Fibroblast of lung (primary cell): ENCODE measurements at regions not wholly inside any gene's neighbourhood (a gene's known extent, or its start where the extent isn't known, plus 50 kb on each side); places are given as distances from the start of the nearest gene placed in this dataset.
A peak's percentile ranks its signal among the peaks of the same experiment; 100 is the strongest.

ENCODE experiments used
- DNase-seq, 2 donors: peaks; one replicate each; pipeline versions ENCODE4 v3.0.0 to v3.0.0-alpha.2; 2010; ENCODE audit warnings: low read depth in 2 of 2
- H2AFZ ChIP-seq: 2 replicates; pipeline ENCODE4 v1.5.1; 2012; ENCODE audit warnings: low read length, control low read depth, inconsistent platforms
- H3K27ac ChIP-seq: 2 replicates; pipeline ENCODE4 v1.5.1; 2011; ENCODE audit warnings: low read length, control low read depth; ENCODE audit not compliant: insufficient read depth
- H3K27me3 ChIP-seq: 2 replicates; pipeline ENCODE4 v1.5.1; 2011; ENCODE audit warnings: mild to moderate bottlenecking, low read length; ENCODE audit not compliant: control insufficient read depth, insufficient read depth
- H3K36me3 ChIP-seq: 2 replicates; pipeline ENCODE4 v1.5.1; 2011; ENCODE audit warnings: low read length; ENCODE audit not compliant: control insufficient read depth, insufficient read depth
- H3K4me1 ChIP-seq: 2 replicates; pipeline ENCODE4 v1.5.1; 2011; ENCODE audit warnings: low read length; ENCODE audit not compliant: control insufficient read depth, insufficient read depth; ENCODE audit errors: extremely low read depth
- H3K4me2 ChIP-seq: 2 replicates; pipeline ENCODE4 v1.5.1; 2011; ENCODE audit warnings: low read length, control low read depth; ENCODE audit not compliant: insufficient read depth; ENCODE audit errors: extremely low read depth
- H3K4me3 ChIP-seq, 4 experiments: fragments of 200-600 bp in 1 of 4; sonication (generic) in 1 of 4; replicated peaks in 1 of 4; 2 replicates each; pipeline ENCODE4 v1.5.1; 2011 to 2016; ENCODE audit warnings: low read length in 4 of 4, low read depth in 3 of 4, mild to moderate bottlenecking in 3 of 4, control low read depth in 2 of 4, inconsistent platforms in 1 of 4, mixed read lengths in 1 of 4; ENCODE audit not compliant: insufficient read depth in 1 of 4; ENCODE audit errors: control extremely low read depth in 1 of 4
- H3K79me2 ChIP-seq: 2 replicates; pipeline ENCODE4 v1.5.1; 2012; ENCODE audit warnings: mild to moderate bottlenecking, low read length, inconsistent platforms; ENCODE audit not compliant: control insufficient read depth, insufficient read depth
- H3K9ac ChIP-seq: 2 replicates; pipeline ENCODE4 v1.5.1; 2011; ENCODE audit warnings: mild to moderate bottlenecking, low read length, control low read depth; ENCODE audit not compliant: insufficient read depth
- H3K9me3 ChIP-seq: 2 replicates; pipeline ENCODE4 v1.5.1; 2012; ENCODE audit warnings: low read depth, low read length; ENCODE audit not compliant: control insufficient read depth, insufficient read depth
- H4K20me1 ChIP-seq: 2 replicates; pipeline ENCODE4 v1.5.1; 2011; ENCODE audit warnings: low read length; ENCODE audit not compliant: control insufficient read depth, insufficient read depth; ENCODE audit errors: extremely low read depth
- EZH2 ChIP-seq: IDR thresholded peaks from 2 replicates; pipeline ENCODE4 v1.5.1; 2012; ENCODE audit warnings: low read length, control low read depth, mild to moderate bottlenecking; ENCODE audit errors: missing control alignments
- TF ChIP-seq, protein P1 (sequence below), 2 donors: IDR thresholded peaks in 1 of 2; conservative IDR thresholded peaks in 1 of 2; 1 replicate in 1 of 2; 2 replicates in 1 of 2; pipeline ENCODE4 v1.5.1; 2011 to 2012; ENCODE audit warnings: low read length in 2 of 2, control low read depth in 1 of 2, inconsistent platforms in 1 of 2, low read depth in 1 of 2, mild to moderate bottlenecking in 1 of 2

DNA sequence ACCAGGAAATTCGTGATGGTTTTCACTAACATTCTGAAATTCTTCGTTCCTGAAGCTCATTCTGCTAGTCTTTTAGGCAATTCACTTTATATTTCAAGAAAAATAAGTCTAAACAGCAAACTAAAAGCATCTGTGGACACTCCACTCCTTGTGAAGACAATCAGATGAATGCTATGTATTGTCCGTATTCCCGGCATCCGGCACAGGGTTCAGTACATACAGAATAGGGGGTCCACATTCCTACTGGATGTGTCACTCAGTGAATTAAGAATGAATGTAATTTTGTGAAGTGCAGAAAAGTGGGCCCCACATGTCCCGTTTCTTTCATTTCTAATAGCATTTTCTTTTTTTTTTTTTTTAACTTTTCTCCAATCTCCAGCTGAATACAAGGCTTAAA is 241.3 kb downstream of the GRIN2B start:
- no peaks in the 10 kb centered on the region for H3K27me3 ChIP-seq
- TF ChIP-seq, protein P1, sequence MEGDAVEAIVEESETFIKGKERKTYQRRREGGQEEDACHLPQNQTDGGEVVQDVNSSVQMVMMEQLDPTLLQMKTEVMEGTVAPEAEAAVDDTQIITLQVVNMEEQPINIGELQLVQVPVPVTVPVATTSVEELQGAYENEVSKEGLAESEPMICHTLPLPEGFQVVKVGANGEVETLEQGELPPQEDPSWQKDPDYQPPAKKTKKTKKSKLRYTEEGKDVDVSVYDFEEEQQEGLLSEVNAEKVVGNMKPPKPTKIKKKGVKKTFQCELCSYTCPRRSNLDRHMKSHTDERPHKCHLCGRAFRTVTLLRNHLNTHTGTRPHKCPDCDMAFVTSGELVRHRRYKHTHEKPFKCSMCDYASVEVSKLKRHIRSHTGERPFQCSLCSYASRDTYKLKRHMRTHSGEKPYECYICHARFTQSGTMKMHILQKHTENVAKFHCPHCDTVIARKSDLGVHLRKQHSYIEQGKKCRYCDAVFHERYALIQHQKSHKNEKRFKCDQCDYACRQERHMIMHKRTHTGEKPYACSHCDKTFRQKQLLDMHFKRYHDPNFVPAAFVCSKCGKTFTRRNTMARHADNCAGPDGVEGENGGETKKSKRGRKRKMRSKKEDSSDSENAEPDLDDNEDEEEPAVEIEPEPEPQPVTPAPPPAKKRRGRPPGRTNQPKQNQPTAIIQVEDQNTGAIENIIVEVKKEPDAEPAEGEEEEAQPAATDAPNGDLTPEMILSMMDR (conservative IDR thresholded peaks at IDR 0.05 in 1 of 2, IDR thresholded peaks at IDR 0.05 in 1 of 2; ENCODE audit: low read depth in 1 of 2, low read length in 2 of 2), result no peak
- no peak for TF ChIP-seq EZH2
- H3K4me2 ChIP-seq, result no peak overlapping the region
- no peaks in the 10 kb centered on the region for H3K36me3 ChIP-seq
- H3K9ac ChIP-seq, result no peak overlapping the region
- no peaks in the 10 kb centered on the region for H3K4me1 ChIP-seq
- H3K9me3 ChIP-seq, result no peaks in the 10 kb centered on the region
- H4K20me1 ChIP-seq, result no peaks in the 10 kb centered on the region
- no peak overlapping the region for H2AFZ ChIP-seq
- H3K27ac ChIP-seq, result no peak overlapping the region
- H3K4me3 ChIP-seq, result no peak overlapping the region
- no peaks in the 10 kb centered on the region for H3K79me2 ChIP-seq
- DNase-seq, result peak in 1 of 2 donors; percentile 5

DNA sequence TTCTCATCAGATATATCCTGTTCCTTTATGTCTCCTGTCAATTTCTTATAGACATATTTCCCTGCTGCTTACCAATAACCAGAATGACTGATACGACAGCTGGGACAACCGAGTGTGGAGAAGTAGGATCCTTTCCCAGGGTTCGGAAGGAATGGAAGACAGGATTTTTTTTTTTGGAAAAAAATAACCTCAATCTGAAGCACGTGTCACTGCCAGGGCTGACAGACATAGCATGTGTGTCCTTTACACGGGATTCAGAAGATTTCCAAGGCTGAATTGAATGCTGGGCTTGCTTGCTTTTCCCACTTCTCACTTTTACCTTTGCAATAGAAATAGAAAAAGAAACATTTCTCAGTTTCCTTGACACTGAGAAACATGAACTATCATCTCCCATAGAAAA is 245.7 kb downstream of the GRIN2B start:
- Histone ChIP-seq H3K79me2 (no peaks in the 10 kb centered on the region), H3K4me1 (no peaks in the 10 kb centered on the region), H3K9me3 (no peaks in the 10 kb centered on the region), H4K20me1 (no peaks in the 10 kb centered on the region), H2AFZ (no peak overlapping the region), H3K4me2 (no peak overlapping the region), H3K4me3 (no peak overlapping the region), H3K36me3 (no peaks in the 10 kb centered on the region), H3K9ac (no peak overlapping the region), H3K27ac (no peak overlapping the region), H3K27me3 (no peaks in the 10 kb centered on the region)
- no peak for DNase-seq
- TF ChIP-seq EZH2, result no peak
- TF ChIP-seq, protein P1 (conservative IDR thresholded peaks at IDR 0.05 in 1 of 2, IDR thresholded peaks at IDR 0.05 in 1 of 2; ENCODE audit: low read depth in 1 of 2, low read length in 2 of 2), result no peak

DNA sequence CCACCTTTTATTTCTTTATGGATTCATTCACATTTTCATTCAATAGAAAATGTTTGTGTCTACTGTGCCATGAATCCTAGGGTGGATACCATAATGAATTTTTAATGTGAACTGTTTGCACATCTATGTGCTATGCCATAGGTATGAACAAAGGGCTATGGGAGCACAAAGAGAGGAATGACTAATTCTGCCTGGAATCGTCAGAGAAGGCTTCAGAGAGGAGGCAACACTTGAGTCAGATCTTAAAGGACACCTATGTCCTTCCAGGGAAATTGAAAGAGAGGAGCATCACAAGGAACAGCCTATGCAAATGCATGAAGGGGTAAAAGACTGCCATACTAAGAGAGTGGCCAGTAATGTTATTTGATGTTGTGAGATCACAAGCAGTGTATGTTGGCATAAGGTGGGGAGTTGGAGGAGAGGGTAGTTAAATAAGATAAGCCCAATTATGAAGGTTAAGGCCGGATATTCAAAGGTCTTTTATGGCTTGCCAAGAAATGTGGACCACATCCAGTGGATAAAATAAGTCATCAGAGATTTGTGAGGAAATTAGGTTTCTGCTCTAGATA is 246.7 kb downstream of the GRIN2B start:
- TF ChIP-seq EZH2, result no peak
- TF ChIP-seq, protein P1 (conservative IDR thresholded peaks at IDR 0.05 in 1 of 2, IDR thresholded peaks at IDR 0.05 in 1 of 2; ENCODE audit: low read depth in 1 of 2, low read length in 2 of 2), result no peak
- Histone ChIP-seq H3K4me3 (no peak overlapping the region), H3K9ac (no peak overlapping the region), H3K4me2 (no peak overlapping the region), H3K36me3 (no peaks in the 10 kb centered on the region), H3K9me3 (no peaks in the 10 kb centered on the region), H2AFZ (no peak overlapping the region), H4K20me1 (no peaks in the 10 kb centered on the region), H3K4me1 (no peaks in the 10 kb centered on the region), H3K27ac (no peak overlapping the region), H3K27me3 (no peaks in the 10 kb centered on the region), H3K79me2 (no peaks in the 10 kb centered on the region)
- DNase-seq, result no peak
